HFFc6 (cell line): ENCODE measurements at regions not wholly inside any gene's neighbourhood (a gene's known extent, or its start where the extent isn't known, plus 50 kb on each side); places are given as distances from the start of the nearest gene placed in this dataset.

ENCODE experiments used
- DNase-seq: peaks from one replicate; pipeline ENCODE4 v3.0.0-alpha.2; 2018
- H3K27ac Mint-ChIP-seq: 2 replicates; pipeline ENCODE4 v1.8.0; 2020; ENCODE audit warnings: mild to moderate bottlenecking, mixed read lengths
- H3K27me3 Mint-ChIP-seq: 2 replicates; pipeline ENCODE4 v1.8.0; 2021; ENCODE audit warnings: mild to moderate bottlenecking, moderate library complexity, mixed read lengths; ENCODE audit not compliant: insufficient read depth
- H3K36me3 Mint-ChIP-seq: 2 replicates; pipeline ENCODE4 v1.8.0; 2021; ENCODE audit warnings: low read depth, mixed read lengths
- H3K4me1 Mint-ChIP-seq: 2 replicates; pipeline ENCODE4 v1.8.0; 2020; ENCODE audit warnings: low read depth, mixed read lengths
- H3K4me3 Mint-ChIP-seq: 2 replicates; pipeline ENCODE4 v1.8.0; 2020; ENCODE audit warnings: mild to moderate bottlenecking, moderate library complexity, mixed read lengths
- H3K9me3 Mint-ChIP-seq: 2 replicates; pipeline ENCODE4 v1.8.0; 2020; ENCODE audit warnings: mild to moderate bottlenecking, mixed read lengths
- TF ChIP-seq, protein P1 (sequence below): fragments of 200-600 bp; sonication (generic); IDR thresholded peaks from 2 replicates; pipeline ENCODE4 v1.5.0; 2021; ENCODE audit warnings: antibody characterized with exemption, mild to moderate bottlenecking

- Mint-ChIP-seq H3K9me3 (peaks cover 76% of the 10 kb centered on the region), H3K27me3 (no peaks in the 10 kb centered on the region; the same call in 1 of the 2 replicates), H3K4me3 (no peak overlapping the region), H3K4me1 (no peaks in the 10 kb centered on the region), H3K36me3 (peaks cover 4% of the 10 kb centered on the region; the same call in 1 of the 2 replicates), H3K27ac (no peak overlapping the region)
- DNase-seq: no peak
- TF ChIP-seq, protein P1, sequence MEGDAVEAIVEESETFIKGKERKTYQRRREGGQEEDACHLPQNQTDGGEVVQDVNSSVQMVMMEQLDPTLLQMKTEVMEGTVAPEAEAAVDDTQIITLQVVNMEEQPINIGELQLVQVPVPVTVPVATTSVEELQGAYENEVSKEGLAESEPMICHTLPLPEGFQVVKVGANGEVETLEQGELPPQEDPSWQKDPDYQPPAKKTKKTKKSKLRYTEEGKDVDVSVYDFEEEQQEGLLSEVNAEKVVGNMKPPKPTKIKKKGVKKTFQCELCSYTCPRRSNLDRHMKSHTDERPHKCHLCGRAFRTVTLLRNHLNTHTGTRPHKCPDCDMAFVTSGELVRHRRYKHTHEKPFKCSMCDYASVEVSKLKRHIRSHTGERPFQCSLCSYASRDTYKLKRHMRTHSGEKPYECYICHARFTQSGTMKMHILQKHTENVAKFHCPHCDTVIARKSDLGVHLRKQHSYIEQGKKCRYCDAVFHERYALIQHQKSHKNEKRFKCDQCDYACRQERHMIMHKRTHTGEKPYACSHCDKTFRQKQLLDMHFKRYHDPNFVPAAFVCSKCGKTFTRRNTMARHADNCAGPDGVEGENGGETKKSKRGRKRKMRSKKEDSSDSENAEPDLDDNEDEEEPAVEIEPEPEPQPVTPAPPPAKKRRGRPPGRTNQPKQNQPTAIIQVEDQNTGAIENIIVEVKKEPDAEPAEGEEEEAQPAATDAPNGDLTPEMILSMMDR: no peak
Observed at GRCh38 chr14:94995551-94995950, 161.8 kb downstream of the DICER1 start.

GRCh38 chr14:94994245-94994644 lies 163.1 kb downstream of the DICER1 start:
- DNase-seq: no peak
- Mint-ChIP-seq H3K4me3 (no peak overlapping the region), H3K27ac (no peak overlapping the region), H3K4me1 (no peaks in the 10 kb centered on the region), H3K36me3 (peaks cover 4% of the 10 kb centered on the region; the same call in 1 of the 2 replicates), H3K9me3 (peaks cover 81% of the 10 kb centered on the region), H3K27me3 (no peaks in the 10 kb centered on the region; the same call in 1 of the 2 replicates)
- TF ChIP-seq, protein P1: no peak

DNA sequence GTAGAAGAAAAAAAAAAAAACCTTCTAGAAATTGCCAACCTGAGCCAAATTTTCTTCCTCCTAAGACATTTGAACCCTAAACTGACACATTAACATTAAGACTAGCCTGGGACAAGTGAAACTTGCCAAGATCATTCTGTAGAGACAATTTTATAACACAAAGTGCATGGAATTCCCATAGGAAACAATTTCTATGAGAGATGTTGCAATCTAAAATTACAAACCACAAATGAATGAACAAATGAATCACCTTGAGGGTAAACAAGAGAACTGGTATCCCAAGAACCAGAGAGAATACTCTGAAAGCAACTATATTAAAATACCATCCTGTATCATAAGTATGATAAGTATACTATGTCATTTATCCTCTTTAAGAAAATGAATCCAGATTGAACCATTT lies 165.3 kb downstream of the DICER1 start:
- Mint-ChIP-seq H3K27me3 (no peaks in the 10 kb centered on the region; the same call in 1 of the 2 replicates), H3K27ac (no peak overlapping the region), H3K36me3 (peaks cover 4% of the 10 kb centered on the region; the same call in 1 of the 2 replicates), H3K4me1 (no peaks in the 10 kb centered on the region), H3K4me3 (no peak overlapping the region), H3K9me3 (peaks cover 71% of the 10 kb centered on the region)
- TF ChIP-seq, protein P1: no peak
- DNase-seq: no peak

DNA sequence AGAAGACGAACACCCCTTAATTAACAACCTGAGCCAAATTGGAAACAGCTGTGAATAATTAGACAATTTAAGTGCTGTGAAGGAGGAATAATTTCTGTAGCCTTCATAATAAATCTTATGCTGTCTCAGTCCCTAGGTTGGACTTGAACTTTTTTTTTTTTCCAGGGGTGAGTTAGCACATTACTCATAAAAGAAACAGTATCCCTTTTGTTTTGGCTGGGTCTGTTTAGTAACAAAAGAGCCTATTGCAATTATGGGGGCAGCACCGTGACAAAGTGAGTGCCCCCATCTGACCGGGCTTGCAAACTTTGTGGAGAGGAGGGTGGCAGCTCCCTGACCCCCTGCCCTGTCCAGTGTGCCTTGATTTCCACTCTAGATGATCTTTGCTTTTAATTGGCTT lies 167.4 kb downstream of the DICER1 start:
- Mint-ChIP-seq H3K27me3 (no peaks in the 10 kb centered on the region; the same call in 1 of the 2 replicates), H3K36me3 (peaks cover 4% of the 10 kb centered on the region; the same call in 1 of the 2 replicates), H3K4me3 (no peak overlapping the region), H3K9me3 (peaks cover 69% of the 10 kb centered on the region), H3K4me1 (no peaks in the 10 kb centered on the region), H3K27ac (no peak overlapping the region)
- no peak for DNase-seq
- TF ChIP-seq, protein P1: no peak

DNA sequence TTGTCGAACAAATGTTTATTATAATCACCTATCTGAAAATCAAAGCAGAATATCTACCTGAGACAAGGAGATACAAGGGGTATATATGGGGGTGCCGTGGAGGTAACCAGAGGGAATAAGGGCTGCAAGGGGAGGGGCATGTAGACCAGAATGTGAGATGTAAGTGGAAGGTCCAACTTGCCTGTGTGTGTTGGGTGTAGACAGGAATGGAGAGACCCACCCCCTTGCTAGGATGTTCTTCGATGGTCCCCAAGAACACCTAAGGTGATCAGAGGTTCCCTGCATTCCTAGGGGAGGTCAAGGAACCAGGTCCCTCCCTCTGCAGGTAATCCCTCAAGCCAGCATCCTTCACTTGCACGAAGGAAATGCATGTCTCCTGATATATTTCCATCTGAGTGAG lies 167.9 kb downstream of the DICER1 start:
- Mint-ChIP-seq H3K4me3 (no peak overlapping the region), H3K9me3 (peaks cover 70% of the 10 kb centered on the region), H3K27me3 (no peaks in the 10 kb centered on the region; the same call in 1 of the 2 replicates), H3K36me3 (peaks cover 4% of the 10 kb centered on the region; the same call in 1 of the 2 replicates), H3K4me1 (no peaks in the 10 kb centered on the region), H3K27ac (no peak overlapping the region)
- TF ChIP-seq, protein P1: no peak
- no peak for DNase-seq

DNA sequence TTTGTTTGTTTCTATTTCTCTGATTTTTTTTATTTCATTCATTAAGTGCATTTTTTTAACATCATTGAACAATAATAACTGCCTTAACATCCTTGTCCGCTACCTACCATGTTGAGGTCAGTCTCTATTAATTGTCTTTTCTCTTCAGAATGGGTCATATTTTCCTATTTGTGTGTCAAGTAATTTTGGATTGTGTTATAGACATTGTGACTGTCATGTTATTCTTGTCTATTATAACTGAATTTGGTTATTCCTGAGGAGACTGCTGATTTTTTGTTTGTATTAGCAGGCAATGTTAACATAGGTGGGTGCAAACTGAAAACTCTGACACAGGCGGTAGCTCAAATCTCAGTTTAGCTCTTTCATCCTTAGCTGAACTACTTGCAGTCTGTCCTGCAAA lies 169.9 kb downstream of the DICER1 start:
- H3K4me1 Mint-ChIP-seq: no peaks in the 10 kb centered on the region
- TF ChIP-seq, protein P1: no peak
- peaks cover 71% of the 10 kb centered on the region for H3K9me3 Mint-ChIP-seq
- H3K27me3 Mint-ChIP-seq: no peaks in the 10 kb centered on the region
- peaks cover 4% of the 10 kb centered on the region; the same call in 1 of the 2 replicates for H3K36me3 Mint-ChIP-seq
- H3K4me3 Mint-ChIP-seq: no peak overlapping the region
- DNase-seq: no peak
- H3K27ac Mint-ChIP-seq: no peak overlapping the region
